Mesenchymal stem cell (in vitro differentiated cells and primary cell): ENCODE measurements at regions not wholly inside any gene's neighbourhood (a gene's known extent, or its start where the extent isn't known, plus 50 kb on each side); places are given as distances from the start of the nearest gene placed in this dataset.

Experiments
- DNase-seq: peaks from one replicate; pipeline ENCODE4 v3.0.0-alpha.2; 2013
- H2AFZ ChIP-seq: one replicate; pipeline ENCODE4 v1.6.1; 2013; ENCODE audit warnings: low read depth, mild to moderate bottlenecking, control low read depth, inconsistent platforms, low read length, moderate library complexity
- H2AK5ac ChIP-seq: 2 replicates; pipeline ENCODE4 v1.6.1; 2013; ENCODE audit warnings: low read length, moderate library complexity, mild to moderate bottlenecking, inconsistent platforms; ENCODE audit not compliant: severe bottlenecking
- H2BK120ac ChIP-seq: one replicate; pipeline ENCODE4 v1.6.1; 2013; ENCODE audit warnings: low read depth, mild to moderate bottlenecking, inconsistent platforms, low read length, moderate library complexity
- H2BK12ac ChIP-seq, 2 experiments: one replicate each; pipeline ENCODE4 v1.6.1; 2013; ENCODE audit warnings: inconsistent platforms in 2 of 2, low read length in 2 of 2, mild to moderate bottlenecking in 2 of 2, moderate library complexity in 2 of 2, control low read depth in 1 of 2
- H2BK15ac ChIP-seq: one replicate; pipeline ENCODE4 v1.6.1; 2013; ENCODE audit warnings: mild to moderate bottlenecking, low read depth, inconsistent platforms; ENCODE audit not compliant: poor library complexity, severe bottlenecking
- H2BK5ac ChIP-seq: 2 replicates; pipeline ENCODE4 v1.6.1; 2013; ENCODE audit warnings: low read depth, mild to moderate bottlenecking, low read length, control low read depth, inconsistent platforms; ENCODE audit not compliant: poor library complexity, severe bottlenecking
- H3K14ac ChIP-seq, 2 experiments: one replicate each; pipeline ENCODE4 v1.6.1; 2013; ENCODE audit warnings: inconsistent platforms in 2 of 2, low read length in 2 of 2, control low read depth in 1 of 2, mild to moderate bottlenecking in 1 of 2, moderate library complexity in 1 of 2
- H3K18ac ChIP-seq, 2 experiments: one replicate each; pipeline ENCODE4 v1.6.1; 2013; ENCODE audit warnings: inconsistent platforms in 2 of 2, low read length in 2 of 2, control low read depth in 1 of 2, low read depth in 1 of 2, mild to moderate bottlenecking in 1 of 2
- H3K23ac ChIP-seq, 2 experiments: one replicate each; pipeline ENCODE4 v1.6.1; 2013; ENCODE audit warnings: inconsistent platforms in 2 of 2, low read length in 2 of 2, mild to moderate bottlenecking in 2 of 2, moderate library complexity in 2 of 2, control low read depth in 1 of 2
- H3K27ac ChIP-seq: 2 replicates; pipeline ENCODE4 v1.5.1; 2013; ENCODE audit warnings: mild to moderate bottlenecking, moderate library complexity, low read length, control low read depth, inconsistent platforms; ENCODE audit not compliant: poor library complexity, severe bottlenecking
- H3K27me3 ChIP-seq, 2 experiments: 2 replicates each; pipeline versions ENCODE4 v1.6.1 to v1.7.0; 2013; ENCODE audit warnings: low read length in 2 of 2, mild to moderate bottlenecking in 2 of 2, moderate library complexity in 2 of 2, control low read depth in 1 of 2, inconsistent platforms in 1 of 2; ENCODE audit not compliant: control insufficient read depth in 1 of 2, insufficient read depth in 1 of 2
- H3K36me3 ChIP-seq, 2 experiments: 2 replicates each; pipeline versions ENCODE4 v1.6.1 to v1.7.0; 2013; ENCODE audit warnings: low read length in 2 of 2, control low read depth in 1 of 2, inconsistent platforms in 1 of 2, low read depth in 1 of 2, mild to moderate bottlenecking in 1 of 2; ENCODE audit not compliant: insufficient read depth in 2 of 2, control insufficient read depth in 1 of 2
- H3K4ac ChIP-seq, 2 experiments: one replicate each; pipeline ENCODE4 v1.6.1; 2013; ENCODE audit warnings: inconsistent platforms in 2 of 2, low read length in 2 of 2, mild to moderate bottlenecking in 2 of 2, moderate library complexity in 2 of 2, control low read depth in 1 of 2, low read depth in 1 of 2
- H3K4me1 ChIP-seq: 2 replicates; pipeline ENCODE4 v1.6.1; 2013; ENCODE audit warnings: low read depth, low read length, control low read depth; ENCODE audit not compliant: control insufficient read depth, insufficient read depth
- H3K4me2 ChIP-seq: 2 replicates; pipeline ENCODE4 v1.6.1; 2013; ENCODE audit warnings: low read length, mild to moderate bottlenecking, inconsistent platforms; ENCODE audit not compliant: poor library complexity, severe bottlenecking
- H3K4me3 ChIP-seq, 2 experiments: 2 replicates each; pipeline versions ENCODE4 v1.5.1 to v1.7.0; 2013; ENCODE audit warnings: low read length in 2 of 2, mild to moderate bottlenecking in 2 of 2, control low read depth in 1 of 2, low read depth in 1 of 2; ENCODE audit not compliant: insufficient read depth in 1 of 2
- H3K79me1 ChIP-seq: replicated peaks from 2 replicates; pipeline ENCODE4 v1.6.1; 2013; ENCODE audit warnings: mild to moderate bottlenecking, control low read depth, low read length, inconsistent platforms; ENCODE audit not compliant: poor library complexity, severe bottlenecking
- H3K9ac ChIP-seq: 2 replicates; pipeline ENCODE4 v1.7.0; 2013; ENCODE audit warnings: mild to moderate bottlenecking, low read length, moderate library complexity
- H3K9me3 ChIP-seq: 2 replicates; pipeline ENCODE4 v1.7.0; 2013; ENCODE audit warnings: mild to moderate bottlenecking, low read length; ENCODE audit not compliant: control insufficient read depth
- H4K8ac ChIP-seq: one replicate; pipeline ENCODE4 v1.6.1; 2013; ENCODE audit warnings: inconsistent platforms, mild to moderate bottlenecking, low read length, moderate library complexity
- H4K91ac ChIP-seq: one replicate; pipeline ENCODE4 v1.6.1; 2013; ENCODE audit warnings: mild to moderate bottlenecking, low read length, inconsistent platforms
- WGBS: methylation state at CpG from one replicate; pipeline ENCODE4 v1.1.7; 2013; ENCODE audit warnings: mixed read lengths; 5-methylcytosine and 5-hydroxymethylcytosine counted together

DNA sequence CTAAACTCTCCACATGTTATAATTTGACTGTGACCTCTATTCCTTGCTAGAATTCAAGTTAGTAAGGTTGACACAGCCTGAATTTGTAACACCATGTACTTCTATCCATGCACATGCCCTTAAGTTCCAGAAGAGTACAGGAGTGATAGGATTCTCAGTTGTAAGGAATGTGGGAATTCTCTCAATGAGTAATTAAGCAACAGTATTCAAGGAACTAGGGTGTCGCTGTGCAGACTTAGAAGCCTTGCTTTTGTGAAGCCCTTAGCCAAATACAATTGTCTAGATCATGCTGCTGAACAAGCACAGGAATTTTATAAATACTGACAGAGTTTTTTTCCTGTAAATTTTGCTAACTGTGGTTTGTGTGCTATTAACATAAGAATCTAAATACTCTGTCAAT lies 276.3 kb upstream of the PTBP2 start:
- Histone ChIP-seq H2BK12ac (no peak overlapping the region), H4K91ac (no peak overlapping the region), H3K4me3 (no peak overlapping the region), H3K4me2 (no peak overlapping the region), H2AK5ac (no peak overlapping the region), H3K27me3 (no peaks in the 10 kb centered on the region), H3K36me3 (no peaks in the 10 kb centered on the region), H3K79me1 (no peaks in the 10 kb centered on the region), H3K23ac (no peak overlapping the region), H4K8ac (no peak overlapping the region), H3K18ac (no peak overlapping the region), H3K9me3 (no peaks in the 10 kb centered on the region), H3K9ac (no peak overlapping the region), H2BK5ac (no peak overlapping the region), H3K4ac (no peak overlapping the region), H3K14ac (no peak overlapping the region), H3K4me1 (no peaks in the 10 kb centered on the region), H2BK120ac (no peak overlapping the region), H2AFZ (no peak overlapping the region), H3K27ac (no peak overlapping the region), H2BK15ac (no peak overlapping the region)
- WGBS = 89% methylated on average over 1 of the region's 1 CpG
- peak; percentile 2 for DNase-seq

DNA sequence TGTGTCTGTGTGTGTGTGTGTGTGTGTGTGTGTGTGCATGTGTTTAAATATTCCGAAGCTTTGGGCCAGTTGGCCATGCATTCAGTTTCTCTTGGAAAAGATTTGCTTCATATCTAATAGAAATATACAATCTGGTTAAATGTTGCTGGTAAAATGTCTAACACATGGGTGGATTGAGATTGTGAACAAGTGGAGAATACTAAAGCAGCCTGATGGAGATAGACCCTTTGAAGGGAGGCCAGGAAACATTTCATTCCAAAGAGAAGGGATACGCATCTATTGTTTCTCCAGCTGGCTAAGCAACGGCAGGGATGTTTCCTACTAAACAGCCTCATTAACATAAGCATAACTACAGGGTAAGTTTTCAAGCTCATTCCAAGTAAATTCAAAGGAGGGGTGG lies 257.5 kb upstream of the PTBP2 start:
- no peak for DNase-seq
- Histone ChIP-seq H3K4me1 (no peaks in the 10 kb centered on the region), H4K91ac (no peak overlapping the region), H3K79me1 (no peaks in the 10 kb centered on the region), H3K36me3 (no peaks in the 10 kb centered on the region), H3K14ac (no peak overlapping the region), H2AFZ (no peak overlapping the region), H3K27me3 (no peaks in the 10 kb centered on the region), H2BK120ac (no peak overlapping the region), H2BK5ac (no peak overlapping the region), H2AK5ac (no peak overlapping the region), H2BK12ac (no peak overlapping the region), H3K27ac (no peak overlapping the region), H4K8ac (no peak overlapping the region), H3K18ac (no peak overlapping the region), H3K9me3 (no peaks in the 10 kb centered on the region), H3K4me2 (no peak overlapping the region), H2BK15ac (no peak overlapping the region), H3K4ac (no peak overlapping the region), H3K23ac (no peak overlapping the region), H3K4me3 (no peak overlapping the region), H3K9ac (no peak overlapping the region)
- 94% methylated on average over 3 of the region's 3 CpGs for WGBS

GRCh38 chr1:96464522-96464921 lies 257.1 kb upstream of the PTBP2 start:
- H3K4ac ChIP-seq = no peak overlapping the region
- no peak overlapping the region for H2BK15ac ChIP-seq
- H4K91ac ChIP-seq = no peak overlapping the region
- no peak overlapping the region for H3K4me3 ChIP-seq
- H2BK5ac ChIP-seq = no peak overlapping the region
- no peak overlapping the region for H3K23ac ChIP-seq
- H2BK120ac ChIP-seq = no peak overlapping the region
- no peak overlapping the region for H2AFZ ChIP-seq
- no peaks in the 10 kb centered on the region for H3K79me1 ChIP-seq
- WGBS = 97% methylated on average over 4 of the region's 5 CpGs
- H2BK12ac ChIP-seq = no peak overlapping the region
- H2AK5ac ChIP-seq = no peak overlapping the region
- no peak overlapping the region for H3K9ac ChIP-seq
- H4K8ac ChIP-seq = no peak overlapping the region
- no peak for DNase-seq
- H3K18ac ChIP-seq = no peak overlapping the region
- H3K27ac ChIP-seq = no peak overlapping the region
- H3K9me3 ChIP-seq = no peaks in the 10 kb centered on the region
- H3K27me3 ChIP-seq = no peaks in the 10 kb centered on the region
- no peaks in the 10 kb centered on the region for H3K36me3 ChIP-seq
- no peak overlapping the region for H3K4me2 ChIP-seq
- no peak overlapping the region for H3K14ac ChIP-seq
- H3K4me1 ChIP-seq = no peaks in the 10 kb centered on the region

DNA sequence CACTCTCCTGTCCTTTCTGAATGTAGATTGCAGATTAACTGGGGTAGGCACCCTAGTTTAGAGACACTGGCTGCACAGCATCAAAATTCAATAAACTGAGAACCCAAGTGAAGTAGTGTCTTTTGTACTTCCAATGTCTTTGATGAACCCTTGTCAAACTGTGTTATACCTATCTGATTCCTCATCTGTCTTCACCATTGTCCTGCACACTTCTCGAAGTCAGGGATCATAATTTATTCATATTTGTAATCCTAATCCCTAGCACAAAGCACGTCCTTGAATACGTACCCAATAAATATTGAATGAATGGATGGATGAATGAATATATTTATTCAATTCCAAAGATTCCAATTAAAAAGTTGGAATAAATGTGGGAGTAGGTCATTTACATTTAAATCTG lies 256.6 kb upstream of the PTBP2 start:
- no peak overlapping the region for H2BK12ac ChIP-seq
- no peak overlapping the region for H2BK15ac ChIP-seq
- no peak for DNase-seq
- no peak overlapping the region for H4K8ac ChIP-seq
- no peak overlapping the region for H3K18ac ChIP-seq
- peak overlapping the region; percentile 25 for H3K9ac ChIP-seq
- no peaks in the 10 kb centered on the region for H3K36me3 ChIP-seq
- no peak overlapping the region for H3K4ac ChIP-seq
- H2BK5ac ChIP-seq = no peak overlapping the region
- H3K9me3 ChIP-seq = no peaks in the 10 kb centered on the region
- H3K23ac ChIP-seq = no peak overlapping the region
- no peak overlapping the region for H2AFZ ChIP-seq
- H3K4me2 ChIP-seq = no peak overlapping the region
- no peaks in the 10 kb centered on the region for H3K27me3 ChIP-seq
- H4K91ac ChIP-seq = no peak overlapping the region
- H2AK5ac ChIP-seq = no peak overlapping the region
- WGBS = no CpG with 5 or more reads among the region's 3 CpGs
- peak overlapping the region in 1 of 2 experiments; percentile 15 for H3K4me3 ChIP-seq
- H3K79me1 ChIP-seq = no peaks in the 10 kb centered on the region
- H3K27ac ChIP-seq = no peak overlapping the region
- no peak overlapping the region for H3K14ac ChIP-seq
- no peak overlapping the region for H2BK120ac ChIP-seq
- H3K4me1 ChIP-seq = no peaks in the 10 kb centered on the region
